Midbrain (tissue), 1 donor: ENCODE measurements at regions not wholly inside any gene's neighbourhood (a gene's known extent, or its start where the extent isn't known, plus 50 kb on each side); places are given as distances from the start of the nearest gene placed in this dataset.

Source experiments
- DNase-seq: peaks from one replicate; lab custom pipeline; 2025; lab: John Stamatoyannopoulos, UW

GRCh38 chr2:133811409-133812125 is 243.3 kb upstream of the NCKAP5 start:
- DNase-seq, result no peak

DNA sequence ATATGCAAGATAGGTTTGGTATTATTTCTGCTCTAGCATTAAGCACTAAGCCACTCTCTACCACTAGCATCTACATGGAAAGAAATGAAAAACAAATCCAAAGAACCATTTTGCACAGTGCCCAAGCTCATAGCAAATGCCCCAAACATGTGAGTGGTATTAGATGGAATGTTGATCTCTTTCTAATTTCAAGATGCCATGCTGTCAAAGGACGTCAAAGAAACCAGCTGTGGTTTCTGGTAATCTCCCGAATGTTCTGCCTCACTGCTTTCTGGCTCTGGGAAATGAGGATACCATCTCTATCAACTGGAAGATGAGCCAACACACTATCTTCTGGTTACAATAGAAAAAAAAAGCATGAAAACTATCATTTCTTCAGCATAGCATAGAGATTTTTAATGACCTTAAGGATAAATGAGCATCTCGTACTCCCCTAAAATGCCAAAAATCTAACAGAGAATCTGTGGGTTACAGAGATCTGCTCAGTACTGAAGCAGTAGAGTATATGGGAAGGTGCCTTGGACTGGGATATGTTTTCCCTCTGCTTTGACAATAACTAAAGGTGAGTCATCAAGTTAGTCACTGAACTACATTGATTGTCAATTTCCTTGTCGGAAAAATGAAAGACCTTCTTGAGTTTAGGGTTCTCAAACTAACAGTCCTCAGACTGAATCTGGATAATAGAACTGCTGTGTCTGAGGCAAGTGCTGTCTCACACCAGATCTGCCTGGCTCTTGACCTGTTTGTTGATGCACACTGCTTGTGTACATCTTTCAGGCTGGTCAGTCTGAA is 244.8 kb upstream of the NCKAP5 start:
- DNase-seq, result no peak

- DNase-seq, result no peak
Measured at GRCh38 chr2:133814890-133815289, 246.6 kb upstream of the NCKAP5 start.

- DNase-seq, result no peak
Measured at GRCh38 chr2:133816037-133816436, 247.8 kb upstream of the NCKAP5 start.

DNA sequence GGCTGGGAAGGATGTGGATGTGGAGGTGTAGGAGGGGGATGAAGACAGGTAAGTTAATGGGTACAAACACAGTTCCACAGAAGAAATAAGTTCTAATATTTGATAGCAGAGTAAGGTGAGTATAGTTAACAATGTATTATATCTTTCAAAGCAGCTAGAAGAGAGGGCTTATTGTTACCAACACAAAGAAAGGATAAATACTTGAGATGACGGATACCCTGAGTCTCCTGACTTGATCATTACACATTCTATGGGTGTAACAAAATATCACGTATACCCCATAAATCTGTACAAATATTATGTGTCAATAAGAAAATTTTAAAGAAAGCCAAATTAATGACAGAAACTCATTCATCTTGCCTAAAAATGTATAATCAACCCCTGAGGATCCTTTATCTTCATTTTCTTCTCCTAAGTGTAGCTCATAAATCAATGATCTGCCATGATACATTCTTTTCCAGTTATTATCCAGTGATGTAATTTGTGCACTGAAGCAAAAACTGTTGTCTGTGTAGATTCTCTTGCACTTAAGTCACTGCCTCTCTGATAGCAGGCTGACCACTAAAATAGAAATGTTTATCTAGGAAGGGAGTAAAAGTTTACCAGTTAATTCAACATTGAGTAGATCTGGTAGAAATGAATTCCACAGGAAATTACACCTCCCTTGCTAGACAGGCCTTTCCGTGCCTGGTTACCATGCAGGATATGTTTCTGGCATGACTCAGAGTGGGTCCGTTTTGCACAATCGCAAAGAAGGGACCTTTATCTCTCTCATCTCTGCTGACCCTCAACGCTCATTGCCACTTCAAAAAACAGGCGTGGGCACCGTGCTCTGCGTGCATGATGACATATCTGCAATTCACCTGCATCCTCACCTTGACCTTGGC is 249.7 kb upstream of the NCKAP5 start:
- DNase-seq, result no peak

- DNase-seq, result no peak
Measured at GRCh38 chr2:133818661-133819060, 250.4 kb upstream of the NCKAP5 start.

- no peak for DNase-seq
Measured at GRCh38 chr2:133819906-133820305, 251.6 kb upstream of the NCKAP5 start.

DNA sequence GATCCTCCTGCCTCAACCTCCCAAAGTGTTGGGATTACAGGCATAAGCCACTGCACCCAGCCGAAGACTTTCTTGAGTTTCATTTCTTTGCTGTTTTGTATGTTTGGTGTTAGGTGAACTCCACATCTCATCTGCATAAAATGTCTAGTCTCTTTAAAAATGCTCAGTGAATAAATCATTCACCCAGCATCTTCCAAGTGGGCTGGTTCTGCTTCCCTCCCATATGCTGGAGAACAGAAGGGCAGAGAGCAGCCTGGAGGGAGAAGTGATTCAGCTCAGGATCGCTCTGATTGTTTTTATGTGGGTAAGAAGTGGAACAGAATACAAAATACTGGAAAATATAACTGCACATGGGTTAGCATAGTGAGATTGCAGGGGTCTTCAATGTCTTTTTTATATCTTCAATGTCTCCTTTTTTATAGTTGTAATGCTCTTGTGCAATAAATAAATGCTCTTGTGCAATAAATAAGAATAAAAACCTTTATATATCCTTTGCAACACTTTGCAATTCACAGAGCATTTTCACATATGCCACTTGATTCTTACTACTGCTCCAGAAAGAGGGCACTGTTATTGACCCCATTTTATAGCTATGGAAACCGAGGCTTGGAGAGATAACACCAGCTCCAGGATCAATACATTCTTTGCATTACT is 253.0 kb upstream of the NCKAP5 start:
- DNase-seq, result no peak

DNA sequence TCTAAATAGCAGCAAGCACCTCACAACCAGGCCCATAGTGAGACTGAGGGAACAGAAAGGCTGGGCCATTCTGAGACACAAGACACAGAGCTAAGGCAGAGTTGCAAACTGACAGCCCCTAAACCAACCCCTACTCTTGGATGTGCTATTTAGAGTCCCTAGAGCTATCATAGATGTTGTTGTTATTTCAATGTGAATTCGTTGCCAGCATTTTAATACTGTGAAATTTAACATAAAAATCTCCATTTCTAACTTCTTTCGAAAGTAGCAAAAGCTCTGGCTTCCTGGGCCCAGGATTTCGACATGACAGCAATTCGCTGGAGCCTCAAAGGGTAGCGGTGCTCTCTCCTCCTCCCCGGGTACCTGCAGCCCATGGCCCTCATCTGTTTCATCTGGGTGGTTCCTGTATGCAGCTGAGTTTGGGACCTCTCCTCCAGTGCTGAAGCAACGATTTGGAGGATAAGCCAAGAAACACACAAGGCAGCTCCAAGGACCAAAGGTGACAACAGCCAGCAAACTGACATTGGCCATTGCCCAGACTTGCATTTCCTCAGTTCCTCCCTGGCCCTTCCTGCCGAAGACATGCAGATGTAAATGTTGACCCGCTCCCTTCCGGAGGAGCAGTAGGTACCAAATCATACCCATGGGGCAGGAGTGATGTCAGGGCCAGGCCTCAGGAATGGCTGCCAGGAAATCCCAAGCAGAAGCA is 254.4 kb upstream of the NCKAP5 start:
- DNase-seq, result no peak

DNA sequence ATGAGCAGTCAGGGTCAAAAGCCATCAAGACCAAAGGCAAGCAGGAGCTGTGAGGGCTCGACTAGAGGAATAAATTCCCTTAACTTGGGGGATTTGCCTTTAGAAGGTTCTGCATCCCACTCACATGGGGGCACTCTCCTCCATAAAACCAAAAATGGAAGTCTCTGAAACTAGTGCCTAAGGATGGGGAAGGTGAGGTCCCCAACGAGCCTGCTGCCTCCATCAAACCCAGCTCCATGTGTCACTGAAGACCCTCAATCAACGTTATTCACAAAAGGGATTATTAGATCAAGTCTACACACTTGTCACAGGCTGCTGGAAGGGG is 254.9 kb upstream of the NCKAP5 start:
- no peak for DNase-seq

DNA sequence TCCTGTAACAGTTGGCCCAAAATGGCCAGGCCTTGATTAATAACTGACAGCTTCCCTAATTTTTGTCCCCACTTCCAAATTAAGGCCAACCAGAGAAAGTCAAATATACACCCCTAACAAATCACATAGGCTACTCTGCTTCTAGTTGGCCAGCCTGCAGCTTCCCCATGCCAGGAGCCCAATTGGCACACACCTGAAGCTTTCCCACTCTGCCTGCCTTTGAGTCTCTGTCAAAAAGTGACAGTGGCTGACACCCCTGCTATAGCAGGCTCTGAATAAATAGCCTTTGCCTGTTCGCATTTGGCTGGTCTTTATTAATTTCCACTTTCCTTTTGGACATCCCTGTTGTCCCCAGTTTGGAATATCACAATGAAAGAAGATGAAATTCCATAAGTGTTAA is 256.6 kb upstream of the NCKAP5 start:
- DNase-seq, result no peak

GRCh38 chr2:133825778-133826177 is 257.5 kb upstream of the NCKAP5 start:
- DNase-seq, result no peak

DNA sequence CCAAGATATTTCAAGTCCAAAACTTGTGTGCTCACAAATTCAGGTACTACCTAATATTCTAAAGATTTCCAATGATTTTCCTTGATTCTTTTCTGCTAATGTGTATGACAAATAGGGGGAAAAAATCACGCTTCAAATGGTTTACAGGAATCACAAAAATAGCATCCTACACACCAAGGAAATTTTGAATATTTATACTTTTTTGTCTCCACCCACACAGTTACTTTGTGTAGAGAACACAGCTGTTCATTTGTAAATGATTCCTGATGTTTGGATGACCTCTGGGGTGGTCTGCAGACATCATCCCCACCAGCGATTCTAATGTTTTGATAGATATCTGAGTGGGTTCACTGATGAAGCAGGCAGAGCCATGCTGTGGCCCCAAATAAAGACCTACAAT is 260.6 kb upstream of the NCKAP5 start:
- no peak for DNase-seq

GRCh38 chr2:133829450-133830020 is 261.3 kb upstream of the NCKAP5 start:
- no peak for DNase-seq

- DNase-seq, result no peak
Measured at GRCh38 chr2:133833746-133834145, 265.5 kb upstream of the NCKAP5 start.

DNA sequence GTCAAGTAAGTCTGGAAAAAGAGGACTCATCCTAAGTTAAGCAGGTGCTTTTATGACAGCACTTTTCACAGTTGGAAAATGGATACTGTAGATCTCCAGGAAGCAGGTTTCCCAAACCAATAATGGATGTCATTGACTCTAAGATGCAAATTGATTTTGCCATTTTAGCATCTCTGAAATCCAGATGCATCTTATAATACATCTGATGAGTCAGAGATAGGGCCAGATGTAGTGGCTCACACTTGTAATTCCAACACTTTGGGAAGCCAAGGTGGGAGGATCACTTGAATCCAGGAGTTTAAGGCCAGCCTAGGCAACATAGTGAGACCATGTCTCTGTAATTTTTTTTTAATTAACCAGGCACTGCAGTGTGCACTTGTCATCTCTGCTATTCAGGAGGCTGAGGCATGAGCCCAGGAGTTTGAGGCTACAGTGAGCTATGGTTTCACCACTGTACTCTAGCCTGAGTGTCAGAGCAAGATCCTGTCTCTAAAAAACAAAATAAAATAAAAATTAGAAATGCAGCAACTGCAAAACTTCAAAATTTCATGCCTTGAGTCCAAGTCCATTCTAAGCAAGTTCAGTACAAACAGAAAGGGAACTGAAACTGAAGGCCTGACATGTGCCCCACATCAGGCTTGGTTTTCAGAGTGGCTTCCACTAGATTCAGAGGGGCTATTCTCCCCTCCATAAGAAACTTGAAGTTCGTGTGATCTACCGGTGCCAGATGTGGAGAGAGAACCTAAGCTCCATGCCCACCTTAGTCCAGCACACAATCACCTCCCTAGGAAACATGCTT is 267.8 kb upstream of the NCKAP5 start:
- DNase-seq, result no peak

GRCh38 chr2:133836691-133837345 is 268.6 kb upstream of the NCKAP5 start:
- no peak for DNase-seq

- DNase-seq, result no peak
Measured at GRCh38 chr2:133837441-133838094, 269.3 kb upstream of the NCKAP5 start.

GRCh38 chr2:133838642-133839365 is 270.5 kb upstream of the NCKAP5 start:
- no peak for DNase-seq
